Putamen (tissue), 1 donor: ENCODE measurements at regions not wholly inside any gene's neighbourhood (a gene's known extent, or its start where the extent isn't known, plus 50 kb on each side); places are given as distances from the start of the nearest gene placed in this dataset.

Experiments used
- DNase-seq: peaks from one replicate; pipeline ENCODE4 v3.0.0-alpha.2; 2016; ENCODE audit warnings: low spot score

DNA sequence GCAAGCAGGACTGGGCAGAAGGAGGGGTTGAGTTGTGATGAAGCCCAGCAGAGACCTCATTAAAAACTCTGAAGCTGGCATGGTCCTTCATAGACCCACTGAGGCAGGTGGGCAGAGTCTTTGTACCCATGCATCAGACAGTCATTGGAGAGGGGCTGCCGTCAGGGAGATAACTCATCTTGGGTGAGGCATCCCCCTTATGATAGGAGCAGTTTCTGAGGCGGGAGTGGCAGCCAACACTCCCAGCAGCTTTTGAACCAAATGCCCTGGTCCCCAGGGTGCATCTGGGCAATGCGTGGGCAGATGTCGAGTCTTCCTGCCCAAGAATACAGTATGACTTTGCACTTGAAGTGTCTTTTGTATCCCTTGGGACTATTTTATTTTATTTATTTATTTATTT is 68.1 kb downstream of the HTR5A start:
- DNase-seq: no peak

DNA sequence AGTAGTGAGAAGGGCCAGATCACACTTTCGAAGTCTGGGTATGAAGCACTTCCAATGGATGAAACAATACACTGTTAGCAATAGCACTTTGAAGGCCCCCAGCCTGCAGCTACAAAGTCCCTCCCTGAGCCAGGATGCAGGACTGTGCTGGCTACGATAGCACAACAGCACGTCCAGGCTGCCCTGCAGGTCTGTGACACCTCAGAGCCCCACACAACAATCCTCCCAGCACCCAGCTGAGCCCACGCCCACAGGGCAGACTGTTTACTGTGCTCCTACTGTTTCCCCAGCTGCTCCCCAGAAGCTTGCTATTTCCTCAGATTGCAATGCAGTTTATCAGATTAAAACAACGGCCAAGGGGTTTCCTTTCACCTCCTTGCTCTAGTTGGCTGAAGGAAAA is 71.4 kb downstream of the HTR5A start:
- no peak for DNase-seq

DNA sequence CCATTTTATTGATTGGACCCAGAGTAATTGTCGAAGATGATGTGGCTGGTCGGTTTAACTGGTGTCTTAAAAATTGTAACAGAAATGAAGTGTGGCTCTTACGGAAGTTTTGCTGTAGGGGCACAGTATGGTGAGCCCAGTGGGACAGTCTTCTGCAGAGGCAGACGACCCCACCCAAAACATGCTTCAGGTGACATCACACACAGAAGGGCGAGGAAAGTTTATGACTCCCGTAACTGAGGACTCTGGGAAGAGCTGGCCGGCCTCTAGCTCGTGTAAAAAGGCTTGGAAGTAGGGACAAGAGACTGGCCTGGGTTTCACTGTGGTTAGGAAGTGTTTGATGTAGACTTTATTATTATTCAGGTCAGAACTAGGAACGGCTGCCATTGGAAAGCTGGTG is 73.3 kb downstream of the HTR5A start:
- no peak for DNase-seq

DNA sequence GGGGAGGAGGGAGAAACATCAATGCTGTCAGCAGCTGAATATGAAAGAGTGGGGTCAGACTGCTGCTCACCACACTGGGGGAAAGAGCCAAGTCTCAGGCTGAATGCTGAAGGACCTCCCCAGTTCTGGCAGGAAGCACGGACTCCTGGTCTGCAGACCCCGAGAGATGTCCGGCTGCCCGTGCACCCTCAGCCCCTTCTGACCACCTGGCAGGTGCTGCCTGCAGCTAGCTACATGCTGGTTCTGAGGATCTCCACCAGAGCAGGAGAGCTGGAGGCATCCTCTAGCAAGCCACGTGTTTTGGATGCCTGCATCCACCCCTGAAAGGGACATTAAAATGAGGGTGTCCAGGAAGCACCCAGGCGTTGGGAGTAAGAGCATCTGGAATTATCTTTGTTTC is 74.2 kb downstream of the HTR5A start:
- DNase-seq: no peak

DNA sequence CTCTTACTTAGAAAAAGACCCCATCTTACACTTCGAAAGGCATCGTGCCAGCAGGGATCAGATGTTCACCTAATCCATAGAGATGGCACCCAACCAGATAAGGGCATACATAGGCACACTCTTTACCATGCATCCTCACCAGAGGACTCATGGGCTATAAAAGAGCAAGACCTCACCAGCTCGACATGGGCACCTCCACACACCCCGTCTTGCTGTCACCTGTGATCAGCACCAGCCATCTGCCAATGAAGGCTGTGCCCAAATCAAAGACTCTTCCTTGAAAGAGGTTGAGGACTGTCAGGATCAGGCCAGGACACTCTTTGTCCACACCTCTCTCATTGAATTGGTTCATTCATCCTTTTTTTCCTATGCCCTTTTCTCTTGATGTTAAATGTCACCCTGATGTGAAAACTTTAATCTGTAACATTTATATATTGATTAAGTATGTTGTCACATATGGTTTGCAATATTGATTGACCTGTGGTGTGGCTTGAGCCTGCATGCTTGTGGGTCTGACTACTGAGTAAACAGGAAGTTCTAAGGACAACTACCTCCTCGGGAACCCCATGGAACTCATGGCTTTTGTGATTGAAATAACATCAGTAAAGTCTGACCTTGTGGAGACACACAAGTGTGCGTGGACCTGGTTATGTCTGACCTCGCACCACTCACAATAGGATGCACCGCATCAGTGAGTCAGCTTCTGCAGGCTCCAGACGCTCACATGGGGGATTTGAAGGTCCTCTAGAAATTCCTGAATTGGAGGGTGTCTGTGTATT is 75.5 kb downstream of the HTR5A start:
- DNase-seq: no peak

DNA sequence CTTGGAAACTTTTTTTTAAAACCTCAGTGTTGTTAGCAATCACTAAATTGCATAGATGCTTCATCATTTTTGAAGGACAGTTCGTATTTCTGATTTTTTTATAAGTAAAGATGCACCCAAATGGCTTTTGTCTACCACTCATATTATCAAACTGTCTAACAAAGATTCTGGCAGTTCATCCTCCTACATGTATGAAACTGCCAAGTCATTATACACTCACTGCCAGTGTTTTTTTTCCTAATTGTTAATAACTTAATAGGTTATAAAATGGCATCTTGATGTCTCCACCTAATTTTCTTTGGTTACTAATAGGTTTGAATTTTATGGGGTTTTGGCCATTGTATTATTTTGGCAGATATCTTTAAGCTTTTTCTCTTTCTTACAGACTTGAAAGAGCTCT is 77.0 kb downstream of the HTR5A start:
- no peak for DNase-seq

DNA sequence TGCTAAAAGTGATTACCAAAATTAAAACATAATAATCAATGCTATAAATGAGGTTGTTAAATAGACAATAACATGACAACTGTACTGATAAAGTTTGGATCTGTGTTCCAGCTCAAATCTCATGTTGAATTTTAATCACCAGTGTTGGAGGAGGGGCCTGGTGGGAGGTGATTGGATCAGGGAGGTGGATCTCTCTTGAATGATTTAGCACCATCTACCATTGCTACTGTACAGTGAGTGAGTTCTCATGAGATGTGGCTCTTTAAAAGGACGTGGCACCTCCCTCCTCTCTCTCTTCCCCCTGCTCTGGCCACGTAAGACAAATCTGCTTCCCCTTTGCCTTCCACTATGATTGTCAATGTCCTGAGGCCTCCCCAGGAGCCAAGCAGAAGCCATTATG is 77.5 kb downstream of the HTR5A start:
- no peak for DNase-seq

DNA sequence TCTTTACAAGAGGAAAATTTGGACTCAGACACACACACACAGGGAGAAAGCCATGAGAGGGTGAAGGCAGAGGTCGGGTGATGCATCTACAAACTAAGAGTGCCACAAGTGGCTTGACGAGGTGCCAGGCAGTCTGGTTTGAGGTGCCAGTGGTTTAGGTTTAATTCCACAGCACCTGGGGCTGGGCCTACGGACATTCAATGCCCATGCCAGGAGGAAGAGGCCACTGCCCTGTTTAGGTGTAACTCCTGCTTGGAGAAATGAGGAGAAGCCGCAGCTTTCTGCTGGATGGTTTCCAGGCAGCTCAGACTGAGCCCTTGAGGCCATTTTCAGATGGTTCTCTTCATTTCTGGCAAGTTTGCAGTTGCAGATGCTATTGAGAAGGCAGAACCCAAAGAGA is 83.6 kb downstream of the HTR5A start:
- DNase-seq: no peak

DNA sequence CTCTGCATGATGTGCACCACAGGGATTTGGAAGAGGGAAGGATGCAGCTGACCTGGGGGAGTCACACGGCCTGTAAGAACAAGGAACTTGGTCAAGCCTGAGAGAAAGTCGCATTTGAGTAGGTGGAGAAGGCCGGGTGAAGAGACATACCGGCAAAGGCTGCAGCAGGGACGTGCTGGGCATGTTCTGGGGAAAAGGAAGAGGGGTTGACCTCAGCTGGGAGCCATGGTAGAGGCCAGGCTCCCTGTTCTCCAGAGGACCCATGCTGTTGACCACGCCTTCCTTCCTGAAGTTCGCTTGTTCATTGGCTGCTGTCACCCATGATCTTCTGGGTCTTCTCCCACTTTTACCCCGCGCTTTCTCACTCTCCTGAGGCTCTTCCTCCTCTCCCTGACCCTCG is 84.5 kb downstream of the HTR5A start:
- DNase-seq: no peak

DNA sequence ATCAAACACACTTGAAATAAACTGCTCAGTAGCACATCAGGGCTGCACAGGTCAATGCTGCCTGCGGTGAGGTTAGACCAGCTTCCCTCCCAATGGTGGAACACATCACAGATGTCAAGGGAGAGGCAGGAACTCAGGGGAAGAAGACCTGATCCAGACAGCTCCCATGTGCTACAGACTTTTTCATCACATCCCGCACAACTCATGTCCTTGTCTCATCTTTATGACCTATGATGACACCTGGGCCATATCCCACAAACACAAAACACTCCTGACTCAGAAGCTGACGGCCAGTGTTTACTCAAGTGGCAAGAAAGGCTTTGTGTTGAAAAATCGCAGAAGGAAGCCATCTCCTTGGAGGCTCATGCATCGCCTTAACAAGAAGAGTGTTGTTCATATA is 91.6 kb downstream of the HTR5A start:
- DNase-seq: no peak

DNA sequence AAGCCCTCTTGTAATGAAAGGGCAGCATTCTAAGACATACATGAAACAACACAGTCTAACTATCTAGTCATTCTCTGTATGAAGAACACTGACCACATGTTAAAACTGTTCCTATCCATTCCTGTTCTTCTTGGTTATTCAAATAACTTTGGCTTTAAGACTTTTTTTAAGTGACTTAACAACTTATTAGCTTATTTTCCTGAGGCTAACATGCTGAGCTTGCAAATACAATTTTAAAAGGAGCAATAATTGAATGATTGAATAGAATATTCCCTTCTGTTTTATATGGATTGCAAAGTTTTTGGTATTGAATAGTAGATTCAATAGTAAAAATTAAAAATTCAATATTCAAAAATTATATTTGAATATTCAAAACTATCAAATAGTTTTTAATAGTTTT is 92.3 kb downstream of the HTR5A start:
- no peak for DNase-seq

DNA sequence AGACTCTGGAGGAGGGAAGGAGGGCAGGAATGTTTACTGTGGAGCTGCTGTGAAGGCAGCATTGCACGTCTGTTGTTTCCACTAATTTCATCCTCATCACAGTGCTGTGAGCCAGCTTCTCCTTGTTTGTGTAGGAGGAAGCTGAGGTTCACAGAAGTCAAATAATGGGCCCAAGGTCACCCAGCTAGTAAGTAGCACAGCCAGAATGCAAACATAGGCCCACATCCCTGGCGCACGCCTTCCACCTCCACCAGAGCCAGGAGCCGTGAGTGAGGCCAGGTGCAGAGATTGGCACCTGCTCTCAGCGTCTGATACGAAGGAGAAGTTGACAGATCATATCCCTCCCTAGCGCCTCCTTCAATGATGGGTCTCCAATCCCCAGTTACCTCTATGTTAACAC is 93.6 kb downstream of the HTR5A start:
- no peak for DNase-seq

DNA sequence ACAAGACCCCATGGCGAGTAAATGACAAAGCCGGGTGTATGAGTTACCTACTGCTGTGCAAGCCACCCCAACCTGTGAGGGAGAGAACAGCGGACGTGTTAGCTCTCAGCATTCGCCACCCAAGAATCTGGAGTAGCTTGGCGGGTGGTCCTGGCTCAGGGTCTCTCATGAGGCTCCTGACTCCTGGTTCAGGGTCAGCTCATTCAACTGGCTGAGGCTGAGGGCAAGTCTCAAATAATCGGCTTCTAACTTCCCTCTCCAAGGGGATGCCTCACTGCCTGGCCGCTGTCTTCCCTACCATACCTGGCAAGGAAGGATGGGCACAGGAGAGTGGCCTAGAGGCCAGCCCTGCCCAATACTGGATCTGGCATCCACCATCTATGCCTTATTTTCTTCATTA is 94.2 kb downstream of the HTR5A start:
- DNase-seq: no peak

DNA sequence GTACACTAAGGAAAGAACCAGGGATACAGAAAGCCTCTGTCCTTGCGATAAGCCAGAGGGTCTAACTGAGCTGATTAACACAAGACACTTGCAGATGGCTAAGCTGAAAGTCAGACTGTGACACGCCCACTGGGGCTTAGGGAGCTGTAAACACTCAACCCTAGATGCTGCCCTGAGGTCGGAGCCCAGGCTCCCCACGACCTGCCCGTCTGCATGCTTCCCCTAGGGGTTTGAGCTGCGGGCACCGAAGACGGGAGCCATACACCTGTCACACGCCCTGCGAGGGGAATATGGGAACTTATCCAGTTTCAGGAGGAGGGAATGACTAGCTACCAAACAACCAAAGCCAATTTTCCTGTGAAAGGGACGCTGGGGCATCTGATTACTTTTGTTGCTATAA is 96.0 kb downstream of the HTR5A start:
- DNase-seq: no peak

DNA sequence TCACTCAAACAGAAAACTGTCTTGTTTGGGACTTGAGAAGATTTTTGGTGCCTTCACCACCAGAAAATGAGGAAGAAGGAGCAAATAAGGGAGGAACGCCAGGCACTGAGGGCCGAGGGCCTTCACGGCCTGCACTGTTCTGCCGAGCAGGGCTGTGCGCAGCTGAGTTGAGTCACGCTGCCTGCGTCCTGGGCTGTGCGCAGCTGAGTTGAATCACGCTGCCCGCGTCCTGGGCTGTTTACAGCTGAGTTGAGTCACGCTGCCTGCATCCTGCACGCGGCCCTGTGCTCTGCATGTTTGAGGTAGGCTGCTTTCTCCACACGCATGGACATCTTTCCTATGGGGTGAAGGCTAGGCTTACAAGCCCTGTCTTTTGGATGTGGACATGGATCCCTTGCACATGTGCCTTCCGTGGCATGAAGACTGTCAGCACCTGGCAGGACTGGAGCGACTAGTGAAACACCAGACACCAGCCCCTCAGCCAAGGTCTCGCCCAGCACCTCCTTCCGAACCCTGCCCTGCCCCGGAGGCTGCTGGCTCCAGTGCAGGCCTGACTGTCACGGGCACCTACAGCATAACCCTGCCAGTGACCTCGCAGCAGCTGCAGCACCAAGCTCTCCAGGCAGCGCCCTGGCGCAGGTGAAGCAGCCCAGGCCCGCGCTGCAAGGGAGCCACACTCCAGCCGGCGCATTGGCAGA is 96.7 kb downstream of the HTR5A start:
- no peak for DNase-seq

DNA sequence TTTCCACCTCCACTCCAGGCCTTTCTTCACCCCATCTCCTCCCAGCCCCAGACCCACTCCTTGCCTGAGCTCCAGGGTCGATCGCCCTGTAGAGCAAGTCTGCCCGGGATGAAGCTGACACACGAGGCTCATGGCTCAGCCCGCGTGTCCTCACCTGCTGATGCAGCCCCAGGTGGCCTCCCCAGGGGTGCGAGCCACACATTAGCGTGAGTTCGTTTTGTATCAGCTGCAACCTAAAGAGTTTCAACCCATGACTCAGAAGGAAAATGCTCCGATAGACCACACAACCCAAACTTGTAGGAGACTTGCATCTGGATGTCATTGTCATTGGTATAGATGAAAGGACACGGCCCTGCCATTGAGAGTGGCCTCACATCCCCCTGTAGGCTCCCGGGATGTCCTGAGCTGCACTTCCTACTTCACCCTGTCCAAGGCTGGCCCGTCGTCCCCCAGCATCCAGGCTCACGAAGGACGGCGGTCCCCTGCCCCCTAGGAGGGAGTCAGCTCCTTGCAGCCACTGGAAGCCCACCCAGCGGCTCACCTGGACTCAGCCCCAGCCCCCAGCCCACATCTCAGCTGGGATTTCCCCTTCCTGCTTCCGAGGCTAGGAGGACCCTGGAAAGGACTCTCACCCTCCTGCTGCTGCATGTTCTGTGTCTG is 97.7 kb downstream of the HTR5A start:
- no peak for DNase-seq

DNA sequence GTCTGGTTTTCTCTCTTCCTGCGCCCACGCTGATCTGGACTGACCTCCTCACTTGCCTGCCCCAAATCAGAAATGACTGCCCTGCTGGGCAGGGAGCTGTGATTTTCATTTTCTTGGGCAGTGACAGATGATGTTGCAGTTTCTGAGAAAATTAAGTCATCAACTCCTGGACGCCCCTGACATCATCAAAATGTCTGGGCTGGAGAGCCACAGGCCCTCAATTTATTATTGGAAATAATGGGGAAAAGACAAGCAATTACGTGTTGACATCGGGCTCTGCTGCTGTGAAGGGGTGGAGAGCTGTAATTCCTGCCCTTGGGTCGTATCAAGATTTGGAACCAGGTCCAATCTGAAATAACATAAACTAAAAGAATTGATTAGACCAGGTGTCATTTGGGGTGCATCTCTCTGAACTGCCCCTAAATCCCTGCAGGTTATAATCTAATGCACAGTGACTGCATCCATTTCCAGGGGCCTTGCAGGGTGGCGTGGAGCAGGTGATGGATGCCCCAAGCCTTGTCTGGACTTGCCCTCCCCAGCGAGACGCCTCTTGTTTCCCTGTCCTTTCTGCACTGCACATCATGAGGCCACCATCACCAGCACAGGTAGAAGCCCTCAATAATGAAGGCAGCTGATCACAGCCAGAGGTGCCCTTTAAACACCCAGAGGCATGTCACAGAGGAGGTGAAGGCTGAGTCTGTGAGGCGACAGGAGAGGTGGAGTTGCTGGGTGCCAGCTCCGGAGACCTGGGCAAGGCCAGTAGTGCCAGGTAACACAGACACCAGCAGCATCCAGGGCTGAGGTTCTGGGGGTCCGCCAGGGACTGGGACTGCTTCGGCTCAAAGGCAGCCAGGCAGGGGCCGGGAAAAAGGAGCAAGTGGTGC is 98.7 kb downstream of the HTR5A start:
- no peak for DNase-seq

DNA sequence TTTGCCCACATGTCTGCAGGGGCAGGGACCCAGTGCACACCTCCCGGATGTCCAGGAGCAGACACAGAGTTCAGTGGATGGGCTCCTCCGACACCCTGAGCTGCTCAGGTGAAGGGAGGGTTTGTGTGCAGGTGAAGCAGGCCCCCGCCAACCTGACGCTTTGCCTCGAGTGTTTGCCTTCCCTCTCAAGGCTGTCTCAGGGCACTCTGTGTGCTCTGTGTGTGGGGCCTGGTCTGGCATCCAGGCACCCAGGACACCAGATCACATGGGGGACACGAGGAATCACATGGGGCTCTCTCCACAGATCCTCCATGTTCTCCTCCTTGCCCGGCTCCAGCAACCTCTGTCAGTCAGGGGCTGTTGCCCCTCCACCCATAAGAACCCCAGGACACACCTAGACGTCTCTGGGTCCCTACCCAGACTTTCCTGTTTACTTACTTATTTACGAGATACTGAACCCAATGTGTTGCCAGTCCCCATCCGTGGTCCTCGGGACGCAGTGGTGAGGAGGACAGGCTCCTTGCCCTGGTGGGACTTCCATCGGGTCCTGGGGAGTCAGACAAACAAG is 99.5 kb downstream of the HTR5A start:
- DNase-seq: no peak

DNA sequence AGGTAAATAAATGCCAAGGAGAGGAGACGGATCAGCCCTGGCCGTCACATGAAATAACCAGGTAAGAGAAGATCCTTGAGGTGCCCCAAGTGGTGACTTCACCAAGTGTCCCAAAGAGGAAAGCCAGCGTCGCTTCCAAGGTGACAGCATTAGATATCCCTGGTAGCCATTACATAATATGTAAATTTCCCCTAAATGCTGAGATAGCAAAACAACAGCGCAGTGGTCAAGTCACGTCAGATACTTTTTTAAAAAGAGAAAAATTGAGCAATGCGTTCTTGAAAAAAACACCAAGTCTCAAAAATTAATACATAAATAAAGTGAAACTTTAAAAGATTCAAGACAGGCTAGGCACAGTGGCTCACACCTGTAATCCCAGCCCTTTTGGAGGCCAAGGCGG is 100.2 kb downstream of the HTR5A start:
- no peak for DNase-seq

DNA sequence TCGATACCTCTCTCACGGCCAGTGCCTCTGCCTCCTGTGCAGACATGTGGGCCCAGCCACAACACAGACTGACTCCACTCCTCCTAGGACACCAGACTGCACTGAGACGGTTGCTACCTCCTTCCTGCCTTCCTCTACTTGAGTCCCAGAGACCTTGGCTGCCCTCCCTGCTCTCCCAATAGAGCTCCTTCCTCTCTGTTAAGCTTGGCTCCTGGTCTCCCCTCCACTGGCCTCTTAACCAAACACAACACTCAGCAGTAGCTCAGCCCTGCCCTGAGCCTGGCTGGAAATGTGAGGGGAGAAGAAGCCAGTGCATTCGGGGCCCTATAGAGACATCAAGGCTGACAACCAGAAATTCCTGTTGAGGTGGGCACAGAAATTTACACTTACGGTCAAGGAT is 102.0 kb downstream of the HTR5A start:
- no peak for DNase-seq

DNA sequence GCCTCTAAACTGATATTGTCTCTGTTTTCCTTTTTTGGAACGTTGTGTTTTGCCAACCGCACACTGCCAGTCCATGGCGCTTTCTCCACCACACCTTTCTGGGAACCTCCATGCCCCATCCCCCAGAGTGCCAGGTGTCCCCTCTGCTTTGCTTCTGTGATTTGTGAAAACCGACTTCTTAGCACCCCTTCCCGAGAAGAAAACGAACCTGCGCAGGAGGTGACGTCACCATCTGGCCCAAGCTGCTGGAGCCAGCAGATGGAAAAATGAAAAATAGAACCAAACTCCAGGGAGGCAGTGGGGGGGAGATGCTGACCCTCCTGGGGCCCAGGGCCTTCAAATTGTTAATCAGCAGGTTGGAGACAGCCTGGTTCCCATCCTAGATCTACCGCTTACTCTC is 103.8 kb downstream of the HTR5A start:
- DNase-seq: no peak

DNA sequence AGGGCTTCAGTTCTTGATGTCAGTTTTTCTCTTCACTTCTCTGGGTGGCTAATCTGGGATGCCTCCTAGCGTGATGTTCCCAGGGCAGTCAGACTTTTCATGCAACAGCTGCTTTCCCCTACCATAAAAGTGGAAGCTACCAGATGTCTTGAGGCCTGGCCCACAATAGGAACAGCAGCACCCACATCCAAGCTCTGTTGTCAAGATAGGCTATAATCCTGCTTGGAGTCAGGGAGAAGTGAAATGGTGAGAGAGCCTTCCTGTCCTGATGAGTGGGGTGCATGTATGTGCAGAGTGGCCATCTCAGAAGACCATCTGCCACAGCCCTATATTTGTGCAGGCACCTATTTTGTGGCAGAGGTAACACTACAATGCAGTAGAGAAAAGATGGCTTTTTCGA is 108.0 kb downstream of the HTR5A start:
- no peak for DNase-seq
